Neural progenitor cell (in vitro differentiated cells): ENCODE measurements at regions not wholly inside any gene's neighbourhood (a gene's known extent, or its start where the extent isn't known, plus 50 kb on each side); places are given as distances from the start of the nearest gene placed in this dataset.

ENCODE experiments used
- EZH2 ChIP-seq: fragments of 200-600 bp; sonication (generic); IDR thresholded peaks from 2 replicates; pipeline ENCODE4 v1.6.1; 2017; ENCODE audit warnings: antibody characterized with exemption, mild to moderate bottlenecking, moderate library complexity
- EZH2phosphoT487 ChIP-seq: fragments of 200-600 bp; sonication (generic); IDR thresholded peaks from 2 replicates; pipeline ENCODE4 v1.6.1; 2017; ENCODE audit warnings: antibody characterized with exemption
- TF ChIP-seq, protein P1 (sequence below): fragments of 200-600 bp; sonication (generic); IDR thresholded peaks from 2 replicates; pipeline ENCODE4 v1.5.1; 2017; ENCODE audit warnings: antibody characterized with exemption, mild to moderate bottlenecking

DNA sequence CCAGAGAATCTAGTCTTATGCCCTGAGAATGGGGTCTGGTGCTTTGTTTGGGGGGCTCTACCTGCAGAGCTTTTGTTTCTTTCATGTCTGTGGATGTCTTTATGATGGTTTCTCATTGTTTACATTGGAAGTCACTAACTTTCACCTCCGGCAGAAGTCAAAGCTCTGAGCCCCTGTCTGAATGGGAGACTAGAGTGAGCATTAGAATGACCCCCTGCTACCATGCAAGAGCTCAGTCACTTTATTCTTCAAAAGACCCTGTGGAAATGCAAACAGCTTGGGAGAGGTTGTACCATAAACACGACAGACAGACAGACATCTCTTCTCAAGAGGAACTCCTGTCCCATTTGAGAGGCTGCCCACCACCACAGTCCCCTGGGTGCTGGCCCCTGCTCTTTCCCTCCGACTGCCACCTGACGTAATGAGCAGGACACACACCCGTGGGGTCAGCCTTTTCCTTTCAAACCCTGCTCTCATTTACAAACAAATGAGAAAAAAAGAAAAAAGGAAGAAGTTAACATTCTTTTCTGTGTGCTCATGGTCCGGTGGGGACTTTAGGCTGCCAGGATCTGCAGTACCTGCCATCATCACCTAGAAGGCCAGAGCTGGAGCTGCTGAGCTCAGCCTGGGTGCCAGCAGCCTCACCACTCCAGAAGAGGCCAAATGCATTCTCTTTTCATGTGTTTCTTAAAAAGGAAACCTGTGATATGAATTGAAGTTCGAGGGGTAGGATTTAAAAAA lies 91.6 kb downstream of the FZD1 start:
- TF ChIP-seq, protein P1, sequence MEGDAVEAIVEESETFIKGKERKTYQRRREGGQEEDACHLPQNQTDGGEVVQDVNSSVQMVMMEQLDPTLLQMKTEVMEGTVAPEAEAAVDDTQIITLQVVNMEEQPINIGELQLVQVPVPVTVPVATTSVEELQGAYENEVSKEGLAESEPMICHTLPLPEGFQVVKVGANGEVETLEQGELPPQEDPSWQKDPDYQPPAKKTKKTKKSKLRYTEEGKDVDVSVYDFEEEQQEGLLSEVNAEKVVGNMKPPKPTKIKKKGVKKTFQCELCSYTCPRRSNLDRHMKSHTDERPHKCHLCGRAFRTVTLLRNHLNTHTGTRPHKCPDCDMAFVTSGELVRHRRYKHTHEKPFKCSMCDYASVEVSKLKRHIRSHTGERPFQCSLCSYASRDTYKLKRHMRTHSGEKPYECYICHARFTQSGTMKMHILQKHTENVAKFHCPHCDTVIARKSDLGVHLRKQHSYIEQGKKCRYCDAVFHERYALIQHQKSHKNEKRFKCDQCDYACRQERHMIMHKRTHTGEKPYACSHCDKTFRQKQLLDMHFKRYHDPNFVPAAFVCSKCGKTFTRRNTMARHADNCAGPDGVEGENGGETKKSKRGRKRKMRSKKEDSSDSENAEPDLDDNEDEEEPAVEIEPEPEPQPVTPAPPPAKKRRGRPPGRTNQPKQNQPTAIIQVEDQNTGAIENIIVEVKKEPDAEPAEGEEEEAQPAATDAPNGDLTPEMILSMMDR, result no peak
- TF ChIP-seq EZH2phosphoT487 (no peak), EZH2 (no peak)
